Activated B cell treated with CpG ODN at 0.5 μM for 24 hours (primary cell): ENCODE measurements at regions not wholly inside any gene's neighbourhood (a gene's known extent, or its start where the extent isn't known, plus 50 kb on each side); places are given as distances from the start of the nearest gene placed in this dataset.

Experiments used
- ATAC-seq: fragments of 200-7000 bp; cut with Tn5 transposase; one replicate; pipeline ENCODE4 v1.10.0; 2021; ENCODE audit warnings: low read depth, mild to moderate bottlenecking, moderate library complexity
- CTCF ChIA-PET: fragments of 350-600 bp; sonication (Branson Sonifier 250); formaldehyde crosslinking; loops from one replicate; lab custom pipeline; 2021; ENCODE audit warnings: antibody characterized with exemption; lab: Charles Lee
- POLR2A ChIA-PET: fragments of 350-600 bp; sonication (Branson Sonifier 250); formaldehyde crosslinking; loops from one replicate; lab custom pipeline; 2021; ENCODE audit warnings: antibody characterized with exemption; lab: Charles Lee
- DNase-seq: peaks from one replicate; pipeline ENCODE4 v3.0.0; 2022
- H3K27ac Mint-ChIP-seq: one replicate; pipeline ENCODE4 v1.8.0; 2020; ENCODE audit warnings: mixed read lengths
- H3K27me3 Mint-ChIP-seq: one replicate; pipeline ENCODE4 v1.8.0; 2021; ENCODE audit warnings: mixed read lengths
- H3K36me3 Mint-ChIP-seq: one replicate; pipeline ENCODE4 v1.8.0; 2021; ENCODE audit warnings: low read depth, mixed read lengths
- H3K4me1 Mint-ChIP-seq: one replicate; pipeline ENCODE4 v1.8.0; 2021; ENCODE audit warnings: mixed read lengths
- H3K4me3 Mint-ChIP-seq: one replicate; pipeline ENCODE4 v1.8.0; 2020; ENCODE audit warnings: mild to moderate bottlenecking, mixed read lengths
- H3K9me3 Mint-ChIP-seq: one replicate; pipeline ENCODE4 v1.8.0; 2020; ENCODE audit warnings: mixed read lengths
- CTCF ChIP-seq: fragments of 200-600 bp; IDR thresholded peaks from one replicate; pipeline ENCODE4 v1.8.0; 2022; ENCODE audit warnings: antibody characterized with exemption, mild to moderate bottlenecking
- intact Hi-C: fragments of 100-400 bp; cut with micrococcal nuclease; formaldehyde crosslinking; loops from one replicate; pipeline ENCODE4 v1.15.1; 2024

- H3K4me3 Mint-ChIP-seq = no peak overlapping the region
- CTCF ChIA-PET = no interaction called here
- peaks cover 2% of the 10 kb centered on the region for H3K27me3 Mint-ChIP-seq
- no peaks in the 10 kb centered on the region for H3K36me3 Mint-ChIP-seq
- peaks cover 7% of the 10 kb centered on the region for H3K9me3 Mint-ChIP-seq
- H3K4me1 Mint-ChIP-seq = no peaks in the 10 kb centered on the region
- no peak overlapping the region for H3K27ac Mint-ChIP-seq
- DNase-seq (no peak), ATAC-seq (no peak)
- POLR2A ChIA-PET = no interaction called here
- no peak for TF ChIP-seq CTCF
- intact Hi-C loops = no loop called here
Measured at GRCh38 chr16:86421995-86422394, 88.3 kb upstream of the FOXF1 start.

GRCh38 chr16:86424398-86424797, 85.9 kb upstream of the FOXF1 start:
- no peak for TF ChIP-seq CTCF
- no peak for ATAC-seq
- no peak for DNase-seq
- Mint-ChIP-seq H3K27me3 (peaks cover 2% of the 10 kb centered on the region), H3K9me3 (peaks cover 7% of the 10 kb centered on the region), H3K36me3 (no peaks in the 10 kb centered on the region), H3K4me1 (no peaks in the 10 kb centered on the region), H3K27ac (no peak overlapping the region), H3K4me3 (no peak overlapping the region)
- POLR2A ChIA-PET = no interaction called here
- intact Hi-C loops = no loop called here
- CTCF ChIA-PET = no interaction called here

GRCh38 chr16:86424985-86425384, 85.3 kb upstream of the FOXF1 start:
- H3K4me1 Mint-ChIP-seq = no peaks in the 10 kb centered on the region
- H3K36me3 Mint-ChIP-seq = no peaks in the 10 kb centered on the region
- H3K27ac Mint-ChIP-seq = no peak overlapping the region
- ATAC-seq (no peak), DNase-seq (no peak)
- intact Hi-C loops = no loop called here
- H3K4me3 Mint-ChIP-seq = no peak overlapping the region
- no peak for TF ChIP-seq CTCF
- H3K27me3 Mint-ChIP-seq = peaks cover 2% of the 10 kb centered on the region
- ChIA-PET POLR2A (no interaction called here), CTCF (no interaction called here)
- H3K9me3 Mint-ChIP-seq = peaks cover 7% of the 10 kb centered on the region

GRCh38 chr16:86426063-86426642, 84.2 kb upstream of the FOXF1 start:
- intact Hi-C loops = no loop called here
- Mint-ChIP-seq H3K4me3 (no peak overlapping the region), H3K36me3 (no peaks in the 10 kb centered on the region), H3K27me3 (peaks cover 2% of the 10 kb centered on the region), H3K27ac (no peak overlapping the region), H3K9me3 (peaks cover 4% of the 10 kb centered on the region), H3K4me1 (no peaks in the 10 kb centered on the region)
- POLR2A ChIA-PET = no interaction called here
- CTCF ChIA-PET = no interaction called here
- DNase-seq (no peak), ATAC-seq (no peak)
- TF ChIP-seq CTCF = no peak

- Mint-ChIP-seq H3K27me3 (peaks cover 2% of the 10 kb centered on the region), H3K36me3 (no peaks in the 10 kb centered on the region), H3K27ac (no peak overlapping the region), H3K9me3 (no peaks in the 10 kb centered on the region), H3K4me1 (no peaks in the 10 kb centered on the region), H3K4me3 (no peak overlapping the region)
- no peak for ATAC-seq
- no peak for DNase-seq
- ChIA-PET CTCF (no interaction called here), POLR2A (no interaction called here)
- intact Hi-C loops = no loop called here
- no peak for TF ChIP-seq CTCF
Measured at GRCh38 chr16:86427433-86427851, 82.9 kb upstream of the FOXF1 start.
